HEK293 (cell line): ENCODE measurements at regions not wholly inside any gene's neighbourhood (a gene's known extent, or its start where the extent isn't known, plus 50 kb on each side); places are given as distances from the start of the nearest gene placed in this dataset.

ENCODE experiments used
- KLF9 ChIP-seq: fragments of 450-650 bp; formaldehyde crosslinking; IDR thresholded peaks from 2 replicates; pipeline ENCODE4 v1.5.1; 2016; ENCODE audit warnings: missing biosample characterization, missing genetic modification characterization, low read depth
- ZBTB20 ChIP-seq: fragments of 450-650 bp; formaldehyde crosslinking; IDR thresholded peaks from 2 replicates; pipeline ENCODE4 v1.5.1; 2016; ENCODE audit warnings: missing biosample characterization, missing genetic modification characterization
- ZNF629 ChIP-seq: fragments of 450-650 bp; formaldehyde crosslinking; IDR thresholded peaks from 2 replicates; pipeline ENCODE4 v1.5.1; 2017; ENCODE audit warnings: missing biosample characterization, missing genetic modification characterization

GRCh38 chrX:94830717-94831116, 1156.7 kb downstream of the FAM133A start:
- TF ChIP-seq KLF9 (tag by site-specific recombination) (no peak), ZNF629 (no peak), ZBTB20 (tag by site-specific recombination) (no peak)
